Thyroid gland (tissue), 4 donors: ENCODE measurements at regions not wholly inside any gene's neighbourhood (a gene's known extent, or its start where the extent isn't known, plus 50 kb on each side); places are given as distances from the start of the nearest gene placed in this dataset.

Experiments
- CTCF ChIP-seq, 6 experiments: fragments of 200-600 bp in 3 of 6; fragments of 450-650 bp in 3 of 6; sonication (generic) in 3 of 6; IDR thresholded peaks; one replicate each; pipeline ENCODE4 v1.5.1; 2016 to 2019; ENCODE audit warnings: antibody characterized with exemption in 6 of 6, mild to moderate bottlenecking in 2 of 6, inconsistent platforms in 1 of 6, moderate library complexity in 1 of 6
- POLR2A ChIP-seq, 2 donors: fragments of 450-650 bp; IDR thresholded peaks; one replicate each; pipeline ENCODE4 v1.6.1; 2017; ENCODE audit warnings: antibody characterized with exemption in 2 of 2, mild to moderate bottlenecking in 2 of 2, moderate library complexity in 1 of 2

- TF ChIP-seq CTCF (IDR thresholded peaks at IDR 0.05) (no peak), POLR2A (IDR thresholded peaks at IDR 0.05) (no peak)
Measured at GRCh38 chr7:79529214-79529880, 75.9 kb upstream of the MAGI2 start.
